ENCODE measurements at regions not wholly inside any gene's neighbourhood (a gene's known extent, or its start where the extent isn't known, plus 50 kb on each side); places are given as distances from the start of the nearest gene placed in this dataset.

DNA sequence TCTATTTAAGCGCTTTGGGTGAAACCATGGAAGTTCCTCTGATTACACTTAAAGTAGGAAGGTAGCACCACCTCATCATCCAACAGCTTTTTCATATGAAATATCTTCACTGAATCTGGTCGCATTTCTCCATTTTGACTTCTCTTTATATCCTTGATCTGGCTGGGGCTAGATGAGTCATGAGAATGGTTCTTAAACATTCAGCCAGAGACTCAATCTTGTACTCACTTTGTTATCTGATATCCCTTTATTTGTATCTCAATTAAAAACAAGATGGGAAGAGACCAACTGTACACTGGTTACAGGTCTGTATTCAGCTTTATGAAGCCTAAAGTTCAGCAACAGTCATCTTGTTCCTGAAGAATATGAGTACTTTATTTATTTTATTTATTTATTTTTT lies 84.9 kb downstream of the CBLL2 start:
- TF ChIP-seq CTCF (IDR thresholded peaks at IDR 0.05), result no peak
- Histone ChIP-seq H3K27me3 (no peaks in the 10 kb centered on the region), H3K4me3 (no peak overlapping the region), H3K4me1 (no peaks in the 10 kb centered on the region), H3K27ac (no peak overlapping the region), H3K9ac (ENCODE audit: low read depth in 2 of 2, low read length in 2 of 2) (no peak overlapping the region), H3K9me3 (no peaks in the 10 kb centered on the region), H3K36me3 (no peaks in the 10 kb centered on the region)
- intact Hi-C loops (cut with DNase I), result no loop called here
- DNase-seq, result no peak

DNA sequence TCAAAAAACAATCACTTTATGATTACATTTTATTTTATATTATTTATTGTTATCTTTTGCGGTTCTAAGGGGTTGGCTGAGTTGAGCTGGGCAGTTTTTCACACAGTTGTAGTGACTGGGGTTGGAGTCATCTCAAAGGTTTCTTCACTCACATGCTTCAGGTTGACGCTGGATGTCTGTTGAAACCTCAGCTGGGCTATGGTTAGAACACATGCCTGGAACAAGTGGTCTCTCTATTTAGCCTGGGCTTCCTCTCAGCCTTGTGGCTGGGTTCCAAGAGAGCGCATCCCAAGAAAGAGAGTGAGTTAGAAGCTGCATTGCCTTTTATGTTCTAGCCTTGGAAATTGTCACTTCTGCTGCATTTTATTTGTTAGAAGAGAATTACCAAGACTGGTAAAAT lies 87.4 kb downstream of the CBLL2 start:
- Histone ChIP-seq H3K4me1 (no peaks in the 10 kb centered on the region), H3K9ac (ENCODE audit: low read depth in 2 of 2, low read length in 2 of 2) (no peak overlapping the region), H3K4me3 (no peak overlapping the region), H3K36me3 (no peaks in the 10 kb centered on the region), H3K27me3 (no peaks in the 10 kb centered on the region), H3K9me3 (no peaks in the 10 kb centered on the region), H3K27ac (no peak overlapping the region)
- no peak for DNase-seq
- no peak for TF ChIP-seq CTCF (IDR thresholded peaks at IDR 0.05)
- intact Hi-C loops (cut with DNase I), result no loop called here

GRCh38 chrX:22365460-22365859 lies 92.7 kb downstream of the CBLL2 start:
- DNase-seq, result no peak

GRCh38 chrX:22366166-22366702 lies 93.5 kb downstream of the CBLL2 start:
- no peak for DNase-seq
- Histone ChIP-seq H3K36me3 (no peaks in the 10 kb centered on the region), H3K9me3 (no peaks in the 10 kb centered on the region), H3K9ac (ENCODE audit: low read depth in 2 of 2, low read length in 2 of 2) (no peak overlapping the region), H3K27me3 (no peaks in the 10 kb centered on the region), H3K4me3 (no peak overlapping the region), H3K4me1 (no peaks in the 10 kb centered on the region), H3K27ac (no peak overlapping the region)
- TF ChIP-seq CTCF (IDR thresholded peaks at IDR 0.05), result no peak
- intact Hi-C loops (cut with DNase I), result no loop called here

More at GRCh38 chrX:22365460-22365859, 92.7 kb downstream of the CBLL2 start:
- intact Hi-C loops (cut with DNase I), result no loop called here
- Histone ChIP-seq H3K9ac (ENCODE audit: low read depth in 2 of 2, low read length in 2 of 2) (no peak overlapping the region), H3K27ac (no peak overlapping the region), H3K4me3 (no peak overlapping the region), H3K9me3 (no peaks in the 10 kb centered on the region), H3K27me3 (no peaks in the 10 kb centered on the region), H3K36me3 (no peaks in the 10 kb centered on the region), H3K4me1 (no peaks in the 10 kb centered on the region)
- no peak for TF ChIP-seq CTCF (IDR thresholded peaks at IDR 0.05)

DNA sequence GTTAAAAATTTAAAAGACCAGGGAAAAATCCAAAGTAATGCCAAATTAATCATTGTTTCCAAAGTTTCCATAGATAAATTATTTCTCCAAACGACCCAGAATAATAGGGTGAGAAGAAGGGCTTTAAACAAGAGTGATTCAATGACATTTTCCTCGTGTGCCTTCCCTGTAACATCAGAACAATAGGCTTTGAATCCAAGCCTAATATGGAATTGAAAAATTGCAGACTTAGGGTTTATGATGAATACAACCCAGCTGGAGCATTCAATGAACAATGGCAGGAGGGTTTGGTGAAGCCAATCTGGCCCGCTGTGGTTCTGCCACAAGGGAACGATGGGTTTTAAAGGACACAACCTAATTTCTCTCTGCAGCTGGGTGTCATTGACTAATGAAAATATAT lies 94.2 kb downstream of the CBLL2 start:
- H3K4me1 ChIP-seq, result no peaks in the 10 kb centered on the region
- no peak overlapping the region for H3K4me3 ChIP-seq
- no peaks in the 10 kb centered on the region for H3K36me3 ChIP-seq

More for the DNA sequence above, 94.2 kb downstream of the CBLL2 start:
- H3K27ac ChIP-seq, result no peak overlapping the region
- no peak for DNase-seq
- no peak for TF ChIP-seq CTCF (IDR thresholded peaks at IDR 0.05)
- H3K9ac ChIP-seq (ENCODE audit: low read depth in 2 of 2, low read length in 2 of 2), result no peak overlapping the region
- no peaks in the 10 kb centered on the region for H3K27me3 ChIP-seq
- intact Hi-C loops (cut with DNase I), result no loop called here
- no peaks in the 10 kb centered on the region for H3K9me3 ChIP-seq

Measured in colonic mucosa (tissue), 4 donors.